ENCODE measurements at regions not wholly inside any gene's neighbourhood (a gene's known extent, or its start where the extent isn't known, plus 50 kb on each side); places are given as distances from the start of the nearest gene placed in this dataset.

DNA sequence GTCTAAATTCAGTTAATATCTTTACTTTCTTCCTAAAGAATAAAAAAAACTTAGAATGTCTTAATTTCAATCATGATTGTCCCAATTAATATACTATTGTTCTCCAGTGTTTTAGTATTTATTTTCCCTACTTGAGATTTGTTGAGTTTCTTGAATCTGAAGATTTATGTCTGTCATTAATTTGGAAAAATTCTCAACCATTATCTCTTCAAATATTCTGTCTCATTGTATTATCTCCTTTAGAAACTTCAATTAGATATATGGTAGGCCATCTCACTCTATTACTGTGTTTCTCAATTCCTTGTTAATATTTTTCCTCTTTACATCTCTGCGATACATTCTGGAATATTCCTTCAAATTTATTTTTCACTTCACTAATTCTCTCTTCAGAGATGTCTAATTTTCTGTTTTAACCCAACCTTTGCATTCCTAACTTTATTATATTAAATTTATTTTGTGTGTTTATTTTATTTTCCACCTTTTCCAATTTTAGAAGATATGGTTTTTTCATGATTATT lies 268.6 kb downstream of the QKI start:
- no peak for DNase-seq (ENCODE audit: low spot score)
- no peak for FAIRE-seq

DNA sequence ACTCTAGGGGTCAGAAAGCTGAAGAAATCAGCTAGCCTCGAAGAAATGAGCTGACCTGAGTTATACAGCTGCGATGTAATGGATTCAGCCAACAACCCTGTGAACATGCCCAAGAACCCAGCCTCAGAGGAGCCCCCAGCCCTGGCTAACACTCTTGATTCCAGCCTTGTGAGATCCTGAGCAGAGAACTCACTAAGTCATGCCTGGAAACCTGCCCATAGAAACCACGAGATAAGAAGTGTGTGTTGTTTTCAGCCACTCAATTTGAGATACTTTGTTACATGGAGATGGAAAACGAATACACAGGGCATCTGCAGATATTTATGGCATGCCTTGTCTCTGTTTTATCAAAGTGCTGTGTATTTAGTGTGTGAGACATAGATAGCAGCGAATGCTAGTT lies 265.2 kb downstream of the QKI start:
- FAIRE-seq (no peak), DNase-seq (ENCODE audit: low spot score) (no peak)

DNA sequence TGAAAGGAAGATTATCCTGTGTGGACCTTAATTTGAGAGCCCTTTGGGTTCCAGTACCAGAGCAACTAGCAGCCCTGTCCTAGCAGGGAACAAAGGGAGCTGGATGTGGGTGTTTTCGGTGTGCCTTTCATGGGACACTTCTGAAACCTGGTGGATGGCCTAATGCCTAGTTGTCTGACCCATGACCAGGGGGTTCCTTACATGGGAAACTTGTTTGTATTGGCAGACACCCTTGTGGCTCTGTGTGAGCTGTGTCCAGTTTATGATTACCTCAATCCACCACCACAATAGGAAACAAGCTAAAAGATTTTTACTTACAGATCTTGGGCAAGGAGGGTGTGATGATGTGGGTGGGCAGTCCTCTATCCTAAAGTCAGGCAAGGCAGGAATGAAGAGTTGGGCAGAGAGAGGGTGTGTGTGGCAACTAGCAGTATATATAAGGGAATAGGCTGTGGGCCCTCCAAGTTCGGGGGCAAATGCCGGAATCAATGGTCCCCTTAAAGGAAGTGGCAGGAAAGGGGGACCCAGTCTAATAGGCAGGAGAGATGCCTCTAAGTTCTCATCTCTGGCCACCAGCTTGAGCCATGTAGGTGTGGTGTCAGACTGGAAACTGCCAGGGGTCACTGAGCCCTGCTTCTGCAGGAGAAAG lies 264.6 kb downstream of the QKI start:
- no peak for DNase-seq (ENCODE audit: low spot score)
- FAIRE-seq: no peak

DNA sequence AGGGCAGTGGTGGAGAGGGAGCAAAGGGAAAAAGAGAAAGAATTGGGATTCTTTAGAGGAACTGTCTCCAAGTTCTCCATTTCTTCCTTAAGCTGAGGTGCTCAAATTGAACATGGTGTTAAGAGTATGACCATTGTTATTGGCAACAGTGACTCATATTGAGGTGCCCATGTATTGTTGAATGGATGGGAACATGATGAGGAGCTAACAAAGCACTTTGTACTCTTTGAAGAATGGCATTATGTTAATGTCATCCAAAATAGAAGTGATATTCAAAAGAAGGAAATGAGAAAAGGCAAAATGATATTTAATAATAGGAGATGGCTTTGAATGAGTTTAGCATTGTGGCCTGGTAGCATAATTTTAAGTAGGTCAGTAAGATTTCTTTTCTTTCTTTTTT lies 261.1 kb downstream of the QKI start:
- DNase-seq (ENCODE audit: low spot score) (no peak), FAIRE-seq (no peak)

DNA sequence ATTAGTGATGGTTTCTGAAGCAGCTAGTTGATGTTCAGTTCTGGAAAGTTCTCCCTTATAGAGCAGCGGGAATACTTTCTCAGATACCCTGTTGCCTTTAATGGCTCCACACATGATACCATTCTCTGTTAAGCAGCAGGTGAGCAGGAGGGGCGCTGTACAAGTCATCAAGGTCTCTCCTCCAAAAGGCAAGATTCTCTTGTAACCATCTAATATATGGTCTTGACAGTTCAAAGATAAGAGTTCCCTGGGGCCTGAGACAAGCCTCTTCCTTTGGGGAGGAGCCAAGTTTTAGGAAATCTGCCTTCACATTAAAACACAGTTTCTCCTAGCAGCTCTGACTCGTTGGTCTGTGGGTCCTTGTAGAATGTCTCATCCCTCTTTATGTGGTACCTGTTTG lies 258.2 kb downstream of the QKI start:
- DNase-seq (ENCODE audit: low spot score) (no peak), FAIRE-seq (no peak)

DNA sequence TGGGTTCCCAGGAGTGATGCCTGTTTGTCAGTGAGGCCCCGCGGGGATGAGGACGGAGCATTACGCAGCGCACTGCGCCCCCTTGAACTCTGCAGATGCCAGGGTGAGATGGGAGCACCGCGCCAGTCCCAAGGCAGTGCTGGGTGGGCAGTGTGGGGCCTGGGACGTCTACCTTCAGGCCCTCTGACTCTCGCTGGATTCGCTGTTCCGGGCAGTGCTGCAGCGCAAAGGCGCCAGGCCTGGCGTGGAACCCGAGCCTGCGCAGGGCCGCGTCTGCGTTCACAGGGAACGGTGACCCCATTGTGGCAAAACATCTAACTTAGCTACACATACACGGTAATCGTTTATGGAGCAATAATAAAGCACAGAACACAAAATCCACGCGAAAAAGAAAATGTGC lies 257.3 kb downstream of the QKI start:
- DNase-seq (ENCODE audit: low spot score): no peak
- FAIRE-seq: no peak

DNA sequence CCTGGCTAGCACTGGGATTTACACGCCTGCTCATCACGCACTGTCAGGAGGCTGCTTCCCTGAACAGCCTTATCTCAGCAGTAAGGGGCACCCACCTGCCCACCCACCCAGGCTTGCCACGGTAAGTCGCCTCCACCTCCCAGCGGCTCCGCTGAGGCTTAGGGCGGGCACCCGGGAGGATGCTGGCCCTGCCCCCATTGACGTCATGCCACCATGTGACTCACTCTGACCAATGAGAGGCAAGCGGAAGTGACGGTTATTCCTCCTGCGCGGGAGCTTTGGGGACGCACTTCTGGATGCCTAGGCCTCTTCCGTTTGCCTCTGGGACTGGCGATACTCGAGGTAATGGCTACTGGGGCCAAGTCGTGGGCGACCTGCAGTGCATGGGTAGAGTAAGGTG lies 256.8 kb downstream of the QKI start:
- DNase-seq (ENCODE audit: low spot score) (no peak), FAIRE-seq (no peak)

DNA sequence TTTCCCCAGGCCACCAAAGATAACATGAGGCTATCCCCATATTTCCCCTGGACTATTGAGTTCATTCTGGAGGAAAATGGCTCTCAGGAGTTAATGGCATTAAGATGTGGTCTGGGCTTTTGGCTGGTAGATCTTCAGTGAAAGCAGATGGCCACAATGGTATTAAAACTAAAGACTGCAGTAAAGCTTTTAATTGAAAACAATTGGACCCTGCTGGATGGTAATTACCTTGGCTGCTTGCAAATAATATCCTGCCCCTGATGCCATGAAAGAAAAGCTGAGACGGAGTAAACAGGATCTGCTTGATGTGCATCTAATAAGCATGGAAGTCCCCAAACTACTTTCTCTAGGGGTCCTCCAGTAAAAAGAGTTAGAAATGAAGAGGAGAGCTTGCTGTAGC lies 255.8 kb downstream of the QKI start:
- FAIRE-seq (no peak), DNase-seq (ENCODE audit: low spot score) (no peak)

DNA sequence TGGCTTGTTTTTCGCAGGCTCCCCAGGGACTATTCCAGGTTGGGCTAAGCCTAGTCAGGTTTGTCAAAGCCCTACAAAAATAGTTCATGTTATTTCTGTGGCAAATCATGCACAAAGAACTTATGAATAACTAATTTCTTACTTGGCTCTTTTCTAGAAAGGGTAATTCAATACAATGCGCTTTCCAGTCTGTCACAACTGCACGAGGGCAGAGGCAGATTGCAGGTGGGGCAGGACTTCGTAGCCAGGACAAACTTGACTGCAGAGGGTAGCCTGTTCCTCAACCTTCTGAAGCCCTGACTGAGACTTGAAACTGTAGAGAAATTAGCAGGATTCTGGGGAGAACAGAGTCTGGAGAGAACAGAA lies 253.5 kb downstream of the QKI start:
- no peak for DNase-seq (ENCODE audit: low spot score)
- FAIRE-seq: no peak

DNA sequence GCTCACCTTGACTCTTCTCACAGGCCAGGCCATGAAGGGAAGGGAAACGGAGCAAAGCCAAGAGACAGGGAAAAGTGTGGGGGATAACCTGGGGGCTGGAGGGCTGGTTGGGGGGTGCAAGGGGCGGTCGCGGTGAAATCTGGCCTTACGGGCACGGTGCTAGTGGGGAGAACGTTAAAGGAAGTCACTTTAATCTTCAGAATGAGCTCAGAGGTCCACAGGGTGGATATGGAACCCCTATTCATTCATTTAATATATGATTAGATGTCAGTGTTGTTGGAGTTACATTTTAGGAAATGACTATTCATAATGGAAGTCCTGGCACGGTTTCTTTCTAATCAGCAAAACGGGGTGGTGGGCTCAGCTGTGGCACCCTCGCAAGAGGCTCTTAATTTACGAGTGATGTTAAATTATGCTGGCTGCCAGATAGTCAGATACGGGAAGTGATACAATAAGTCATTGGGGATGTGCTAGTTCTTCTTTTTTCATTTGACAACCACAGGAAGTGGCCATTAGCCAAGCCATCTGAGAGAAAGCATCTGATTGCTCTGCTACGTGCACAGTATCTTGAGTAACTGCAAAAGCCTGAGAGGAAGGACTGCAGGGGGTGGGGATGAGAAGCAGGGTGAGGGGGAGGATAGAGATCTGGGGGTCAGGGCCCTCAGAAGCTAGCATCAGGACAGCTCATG lies 253.0 kb downstream of the QKI start:
- no peak for FAIRE-seq
- no peak for DNase-seq (ENCODE audit: low spot score)

DNA sequence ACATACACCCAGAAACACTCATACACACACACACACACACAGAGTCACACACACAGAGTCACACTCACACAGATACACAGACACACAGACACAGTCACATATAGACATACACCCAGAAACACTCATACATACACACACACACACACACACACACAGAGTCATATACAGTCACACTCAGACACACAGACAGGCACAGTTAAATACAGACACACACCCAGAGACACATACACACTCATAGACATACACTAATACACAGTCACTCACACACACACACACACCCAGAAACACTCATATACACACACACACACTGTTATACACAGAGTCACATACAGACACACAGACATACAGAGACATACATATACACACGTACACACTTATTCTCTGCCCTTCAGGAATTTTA lies 250.9 kb downstream of the QKI start:
- DNase-seq (ENCODE audit: low spot score) (no peak), FAIRE-seq (no peak)

DNA sequence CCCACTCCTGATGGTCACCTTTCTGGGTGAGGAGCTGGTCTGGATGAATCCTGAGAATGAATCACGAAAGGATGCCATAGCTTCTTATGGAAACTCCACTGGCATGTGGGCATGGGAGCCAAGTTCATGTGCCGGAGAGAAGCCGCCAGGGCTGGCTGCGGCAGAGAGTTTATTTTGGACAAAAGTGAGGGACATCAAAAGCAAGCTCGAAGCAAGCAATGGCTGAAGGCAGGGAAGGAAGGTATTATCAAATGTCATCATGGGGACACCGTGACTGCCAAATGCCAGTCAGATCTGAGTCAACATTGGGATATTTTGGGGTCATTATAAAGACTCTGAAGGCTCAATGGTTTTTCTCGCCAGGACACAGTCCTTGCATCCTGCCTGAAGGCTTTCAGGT lies 249.1 kb downstream of the QKI start:
- no peak for DNase-seq (ENCODE audit: low spot score)
- FAIRE-seq: no peak

DNA sequence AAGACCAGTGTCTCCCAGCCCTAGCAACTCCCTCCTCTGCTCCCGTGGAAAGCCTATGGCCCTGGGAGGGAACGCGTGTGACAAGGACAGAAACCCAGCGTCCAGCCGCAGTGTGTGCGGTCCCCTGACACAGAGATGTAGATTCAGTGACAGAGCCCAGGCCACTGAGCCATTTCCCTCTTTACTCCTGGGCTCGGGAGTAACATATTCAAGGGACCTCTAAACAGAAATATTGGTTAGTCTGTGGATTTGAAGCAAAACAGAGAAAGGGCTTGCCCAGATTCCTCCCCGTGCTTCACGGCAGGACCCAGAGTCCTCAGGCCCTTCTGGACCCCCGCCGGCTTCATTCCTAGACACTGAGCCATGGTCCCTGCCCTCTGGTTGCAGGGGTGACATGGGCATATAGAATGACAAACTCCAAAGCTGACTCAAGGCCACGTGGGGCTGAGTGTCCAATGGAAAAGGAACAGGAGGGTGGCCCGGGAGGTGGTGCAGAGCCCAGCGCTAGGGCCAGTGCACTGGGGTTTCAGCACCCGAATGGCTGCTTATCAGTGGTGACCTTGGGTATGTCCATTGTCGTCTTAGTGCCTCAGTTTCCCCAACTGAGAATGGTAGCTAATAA lies 248.2 kb downstream of the QKI start:
- FAIRE-seq (no peak), DNase-seq (ENCODE audit: low spot score) (no peak)

DNA sequence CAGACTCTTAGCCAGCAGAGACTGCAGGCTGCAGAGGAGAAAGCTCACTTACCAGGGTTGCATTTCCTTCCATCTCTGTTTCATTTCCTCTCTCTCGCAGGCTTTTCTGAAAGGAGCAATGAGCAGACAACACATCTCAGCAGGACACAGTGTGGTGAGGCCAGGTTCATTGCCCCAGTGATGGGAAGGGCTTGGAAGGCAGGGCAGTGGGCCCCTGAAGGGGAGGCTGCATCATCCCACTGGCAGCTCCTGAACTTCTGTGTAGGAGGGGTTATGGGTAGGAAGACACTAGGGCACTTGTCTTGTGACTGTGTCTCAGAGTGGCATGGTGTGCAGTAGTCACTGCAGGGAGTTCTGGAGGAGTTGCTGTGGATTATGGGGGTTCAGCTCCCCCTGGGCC lies 246.8 kb downstream of the QKI start:
- FAIRE-seq: no peak
- DNase-seq (ENCODE audit: low spot score): no peak

DNA sequence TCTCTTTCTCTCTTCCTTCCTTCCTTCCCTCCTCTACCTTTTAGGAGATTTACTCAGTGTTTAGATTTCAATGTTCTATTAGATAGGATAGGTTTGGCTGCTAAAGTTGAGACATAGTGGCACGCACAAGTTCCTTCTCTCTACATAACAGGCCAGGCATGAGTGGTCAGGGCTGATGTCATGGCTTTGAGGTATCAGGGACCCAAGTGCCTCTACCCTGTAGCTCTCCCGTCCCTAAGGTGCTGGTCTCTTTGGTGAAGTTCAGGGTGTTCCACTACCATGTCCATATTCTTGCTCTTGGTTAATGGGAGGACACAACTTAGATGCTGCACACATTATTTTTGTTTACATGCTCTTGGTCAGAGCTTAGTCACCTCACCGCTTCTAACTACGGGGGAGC lies 245.3 kb downstream of the QKI start:
- no peak for FAIRE-seq
- DNase-seq (ENCODE audit: low spot score): no peak

DNA sequence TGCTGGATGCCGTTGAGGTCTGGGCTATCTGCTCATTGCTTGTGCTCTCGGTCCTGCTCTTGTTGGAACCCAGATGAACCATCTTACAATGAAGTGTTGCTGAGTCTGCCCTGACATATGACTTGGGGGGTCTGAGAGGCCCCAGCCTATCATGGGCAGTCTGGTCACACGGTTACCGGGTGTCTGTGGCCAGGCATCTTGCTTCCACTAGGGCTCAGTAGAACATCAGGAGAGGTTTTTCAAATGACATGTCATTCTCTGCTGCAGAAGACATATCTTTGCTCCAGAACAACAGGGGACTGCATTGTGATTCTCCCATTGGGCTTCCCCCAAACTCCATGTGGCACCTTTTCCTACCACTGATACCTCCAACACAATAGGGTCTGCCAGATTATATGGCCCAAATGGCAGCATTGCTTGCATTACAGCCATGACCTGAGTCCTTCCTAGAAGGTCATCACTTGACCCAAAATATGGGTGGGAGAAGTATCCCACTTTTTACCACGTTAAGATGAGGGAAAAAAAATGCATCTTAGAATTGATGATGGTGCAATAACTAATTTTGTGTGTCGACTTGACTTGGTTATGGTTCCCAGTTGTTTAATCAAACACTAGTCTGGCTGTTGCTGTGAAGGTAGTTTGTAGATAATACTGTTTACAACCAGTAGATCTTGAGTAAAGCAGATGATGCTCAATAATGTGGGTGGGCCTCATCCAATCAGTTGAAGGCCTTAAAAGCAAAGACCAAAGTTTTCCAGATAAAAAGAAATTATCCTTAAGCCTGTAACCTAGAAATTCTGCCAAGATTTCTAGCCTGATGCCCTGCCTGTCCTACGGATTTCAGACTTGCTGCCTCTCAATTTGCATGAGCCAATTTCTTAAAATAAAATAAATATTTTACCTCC lies 241.0 kb downstream of the QKI start:
- DNase-seq (ENCODE audit: low spot score): no peak
- FAIRE-seq: no peak

DNA sequence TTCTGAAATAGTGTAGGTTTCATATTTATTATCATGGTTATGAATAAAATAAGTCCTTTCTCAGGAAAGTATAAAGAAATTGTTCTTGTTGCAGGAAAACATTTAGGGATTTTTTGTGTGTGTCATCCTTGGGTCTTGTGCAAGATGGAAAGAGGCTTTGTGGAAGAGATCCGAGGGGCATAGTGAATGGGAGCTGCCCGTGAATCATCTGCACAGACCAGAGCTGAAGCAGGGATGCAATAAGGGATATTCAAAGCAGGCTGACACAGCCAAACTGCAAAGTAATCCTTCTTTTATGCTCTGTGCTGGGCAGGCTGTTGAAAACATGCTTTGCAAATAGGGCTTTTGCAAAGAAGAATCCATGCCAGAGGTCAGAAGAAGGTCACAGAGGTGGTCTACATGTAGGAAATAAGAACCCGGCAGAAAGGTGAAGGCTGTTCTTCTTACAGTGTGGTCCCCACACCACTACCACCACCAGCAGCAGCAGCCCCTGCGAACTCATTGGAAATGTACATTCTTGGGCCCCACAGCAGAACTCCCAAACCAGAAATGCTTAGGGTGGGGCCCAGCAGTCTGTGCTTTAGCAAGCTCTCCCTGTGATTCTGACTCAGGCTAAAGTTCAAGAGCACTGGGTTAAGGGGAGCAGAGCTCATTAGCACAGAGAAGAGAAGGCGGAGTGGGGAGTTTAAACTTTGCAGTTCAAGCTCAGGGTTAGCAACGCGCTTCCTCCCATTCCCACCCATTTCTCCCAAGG lies 237.6 kb downstream of the QKI start:
- FAIRE-seq (no peak), DNase-seq (ENCODE audit: low spot score) (no peak)

DNA sequence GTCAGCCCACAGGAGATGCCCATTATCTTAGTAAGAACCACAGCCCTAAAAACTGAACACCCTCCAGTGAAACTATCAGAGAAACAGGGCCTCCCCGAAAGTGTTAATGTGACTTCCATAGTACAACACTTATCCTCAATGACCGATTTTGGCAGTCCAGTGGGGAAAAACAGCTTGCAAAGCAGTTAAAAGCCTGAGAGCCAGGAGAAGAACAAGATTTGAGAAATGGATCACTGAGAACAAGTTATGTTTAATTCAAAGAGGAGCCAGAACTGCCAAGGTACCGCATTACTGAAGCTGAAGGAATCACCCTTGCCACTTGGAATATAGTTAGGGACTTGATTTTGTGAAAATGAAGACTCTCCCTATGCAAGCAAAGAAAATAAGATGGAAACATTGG lies 236.9 kb downstream of the QKI start:
- no peak for DNase-seq (ENCODE audit: low spot score)
- no peak for FAIRE-seq

DNA sequence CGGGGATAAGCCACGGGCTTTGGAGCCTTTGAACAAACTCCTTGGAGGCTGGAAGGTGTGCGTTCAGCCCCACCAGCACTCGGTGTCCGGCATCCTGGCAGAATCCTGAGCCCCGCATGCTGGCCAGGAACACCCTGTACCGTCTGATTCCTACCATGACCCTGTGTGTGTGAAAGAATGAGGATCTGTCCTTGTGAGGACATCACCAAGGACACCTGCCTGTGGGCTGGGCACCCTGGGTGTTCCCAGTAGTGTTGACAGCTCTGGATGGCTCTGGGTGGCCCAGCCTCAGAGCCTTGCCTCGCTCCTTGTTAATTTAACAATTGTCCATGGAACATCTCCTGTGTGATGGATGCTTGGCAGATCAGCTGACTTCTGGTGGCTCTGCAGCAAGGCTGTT lies 234.3 kb downstream of the QKI start:
- DNase-seq (ENCODE audit: low spot score) (no peak), FAIRE-seq (no peak)

DNA sequence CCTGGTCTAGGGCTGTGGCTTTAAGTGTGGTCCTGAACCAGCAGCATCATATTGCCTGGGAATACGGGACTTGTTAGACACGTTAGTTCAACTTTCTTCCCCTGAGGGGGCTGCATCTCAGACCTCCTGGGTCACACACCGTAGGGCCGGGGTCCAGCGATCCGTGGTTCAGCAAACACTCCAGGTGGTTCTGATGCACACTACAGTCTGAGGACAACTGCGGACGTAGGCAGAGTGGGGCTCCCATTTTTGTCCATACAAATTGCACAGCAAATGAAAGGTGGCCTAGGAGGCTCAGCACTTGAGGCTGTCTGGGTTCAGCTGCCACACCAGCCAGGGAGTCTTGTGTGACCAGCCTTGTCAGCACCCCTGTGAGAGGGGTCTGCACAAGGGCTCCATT lies 233.1 kb downstream of the QKI start:
- DNase-seq (ENCODE audit: low spot score) (no peak), FAIRE-seq (no peak)

DNA sequence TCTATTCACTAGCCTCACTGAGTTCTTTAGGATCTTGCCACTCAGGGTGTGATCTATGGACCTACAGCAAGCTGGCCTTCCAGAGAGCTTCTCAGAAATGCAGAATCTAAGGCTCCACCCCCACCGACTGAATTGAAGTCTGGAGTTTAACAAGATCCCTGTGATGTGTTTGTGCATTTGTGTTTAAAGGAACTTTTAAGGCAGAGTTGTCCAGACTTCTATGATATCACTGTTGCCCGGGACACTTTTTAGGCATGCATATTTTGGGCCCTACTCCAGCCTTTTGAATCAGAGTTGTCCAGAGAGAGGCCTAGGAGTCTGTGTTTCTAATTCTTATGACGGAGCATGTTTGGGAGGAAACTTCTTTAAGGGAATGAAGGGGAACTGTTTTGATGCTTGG lies 232.3 kb downstream of the QKI start:
- DNase-seq (ENCODE audit: low spot score) (no peak), FAIRE-seq (no peak)
